NCI-H2029 (cell line): ENCODE measurements at regions not wholly inside any gene's neighbourhood (a gene's known extent, or its start where the extent isn't known, plus 50 kb on each side); places are given as distances from the start of the nearest gene placed in this dataset.

Experiments
- DNase-seq: peaks from one replicate; lab custom pipeline; 2025; lab: John Stamatoyannopoulos, UW

- DNase-seq, result no peak
Measured at GRCh38 chr11:115929618-115930129, 425.5 kb upstream of the CADM1 start.

- DNase-seq, result no peak
Measured at GRCh38 chr11:115928811-115929210, 424.6 kb upstream of the CADM1 start.

GRCh38 chr11:115927823-115928329 is 423.7 kb upstream of the CADM1 start:
- no peak for DNase-seq

- DNase-seq, result no peak
Measured at GRCh38 chr11:115926601-115927000, 422.4 kb upstream of the CADM1 start.

GRCh38 chr11:115926138-115926537 is 421.9 kb upstream of the CADM1 start:
- DNase-seq, result no peak

- DNase-seq, result no peak
Measured at GRCh38 chr11:115925568-115926090, 421.4 kb upstream of the CADM1 start.

GRCh38 chr11:115924744-115925567 is 420.7 kb upstream of the CADM1 start:
- DNase-seq, result no peak

- no peak for DNase-seq
Measured at GRCh38 chr11:115922876-115923275, 418.7 kb upstream of the CADM1 start.

GRCh38 chr11:115921986-115922385 is 417.8 kb upstream of the CADM1 start:
- no peak for DNase-seq

- no peak for DNase-seq
Measured at GRCh38 chr11:115921540-115921939, 417.3 kb upstream of the CADM1 start.

- DNase-seq, result no peak
Measured at GRCh38 chr11:115920841-115921480, 416.7 kb upstream of the CADM1 start.

- DNase-seq, result no peak
Measured at GRCh38 chr11:115920092-115920461, 415.9 kb upstream of the CADM1 start.

- DNase-seq, result no peak
Measured at GRCh38 chr11:115919341-115920091, 415.3 kb upstream of the CADM1 start.

GRCh38 chr11:115918576-115918975 is 414.4 kb upstream of the CADM1 start:
- DNase-seq, result no peak

GRCh38 chr11:115916608-115917007 is 412.4 kb upstream of the CADM1 start:
- peak; percentile 72 for DNase-seq

- peak; percentile 20 for DNase-seq
Measured at GRCh38 chr11:115912484-115912945, 408.3 kb upstream of the CADM1 start.

GRCh38 chr11:115911613-115912346 is 407.6 kb upstream of the CADM1 start:
- peak; percentile 77 for DNase-seq

- no peak for DNase-seq
Measured at GRCh38 chr11:115910379-115910778, 406.2 kb upstream of the CADM1 start.

- no peak for DNase-seq
Measured at GRCh38 chr11:115906171-115906570, 402.0 kb upstream of the CADM1 start.

- no peak for DNase-seq
Measured at GRCh38 chr11:115905341-115906000, 401.3 kb upstream of the CADM1 start.

GRCh38 chr11:115903179-115903578 is 399.0 kb upstream of the CADM1 start:
- DNase-seq, result no peak
